ENCODE measurements at regions not wholly inside any gene's neighbourhood (a gene's known extent, or its start where the extent isn't known, plus 50 kb on each side); places are given as distances from the start of the nearest gene placed in this dataset.

- TF ChIP-seq CTCF (conservative IDR thresholded peaks at IDR 0.05; ENCODE audit: low read depth, low read length) (no peak), BHLHE40 (IDR thresholded peaks at IDR 0.05; ENCODE audit: low read depth, low read length) (peak; percentile 77), POLR2A (IDR thresholded peaks at IDR 0.05; ENCODE audit: low read depth, low read length) (no peak), SMC3 (IDR thresholded peaks at IDR 0.05; ENCODE audit: low read depth, low read length) (no peak), RAD21 (IDR thresholded peaks at IDR 0.05; ENCODE audit: low read length) (no peak), MAZ (IDR thresholded peaks at IDR 0.05; ENCODE audit: borderline replicate concordance, low read depth, low read length) (no peak), CEBPB (IDR thresholded peaks at IDR 0.05; ENCODE audit: low read depth, low read length) (no peak), RFX5 (IDR thresholded peaks at IDR 0.05; ENCODE audit: low read depth, low read length) (no peak), USF2 (IDR thresholded peaks at IDR 0.05; ENCODE audit: low read depth, low read length) (peak; percentile 94), RCOR1 (IDR thresholded peaks at IDR 0.05; ENCODE audit: insufficient replicate concordance, low read length) (no peak)
These were observed 161.3 kb upstream of the TLE3 start for GRCh38 chr15:70259028-70259424.
